Left hindlimb (tissue), 1 donor: ENCODE measurements at regions not wholly inside any gene's neighbourhood (a gene's known extent, or its start where the extent isn't known, plus 50 kb on each side); places are given as distances from the start of the nearest gene placed in this dataset.
"Not testable (repeated sequence)": the region's sequence is repeated elsewhere in the genome, so short reads cannot be mapped to it uniquely, and the experiment has no call there.

Source experiments
- DNase-seq: peaks from one replicate; pipeline ENCODE4 v3.0.0-alpha.2; 2018

DNA sequence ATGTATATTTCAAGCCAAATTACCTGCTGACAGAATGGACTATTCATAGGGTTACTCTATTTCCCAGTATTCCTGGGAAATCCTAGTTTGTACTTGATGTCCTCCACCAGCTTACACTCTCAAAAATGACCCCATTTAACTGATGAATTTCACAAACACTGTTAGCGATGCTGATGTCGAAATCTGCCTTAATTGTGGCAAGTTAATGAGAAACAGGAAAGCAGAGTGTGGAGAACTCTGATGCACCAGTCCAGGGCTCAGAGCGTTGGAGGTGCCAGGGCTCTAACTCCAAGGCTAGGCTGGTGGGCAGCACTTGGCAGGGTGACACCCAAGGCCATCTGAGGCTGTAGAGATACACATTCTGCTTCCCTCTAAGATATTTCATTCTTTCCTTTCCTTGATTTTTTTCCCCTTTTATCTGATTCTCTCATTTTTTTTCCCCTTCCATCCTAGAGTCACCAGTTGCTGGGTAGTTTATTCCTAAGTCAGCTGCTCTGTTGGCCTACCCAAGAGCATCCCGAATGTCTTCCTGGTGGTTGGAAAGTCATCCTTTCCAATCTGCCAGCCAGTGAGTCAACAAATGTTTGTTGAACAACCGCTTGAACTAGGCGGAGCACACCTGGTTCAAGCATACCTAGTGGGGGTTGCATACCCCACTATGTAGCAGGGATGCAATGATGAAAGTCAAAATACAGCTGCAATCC is 525.0 kb upstream of the NRP1 start:
- DNase-seq = no peak

DNA sequence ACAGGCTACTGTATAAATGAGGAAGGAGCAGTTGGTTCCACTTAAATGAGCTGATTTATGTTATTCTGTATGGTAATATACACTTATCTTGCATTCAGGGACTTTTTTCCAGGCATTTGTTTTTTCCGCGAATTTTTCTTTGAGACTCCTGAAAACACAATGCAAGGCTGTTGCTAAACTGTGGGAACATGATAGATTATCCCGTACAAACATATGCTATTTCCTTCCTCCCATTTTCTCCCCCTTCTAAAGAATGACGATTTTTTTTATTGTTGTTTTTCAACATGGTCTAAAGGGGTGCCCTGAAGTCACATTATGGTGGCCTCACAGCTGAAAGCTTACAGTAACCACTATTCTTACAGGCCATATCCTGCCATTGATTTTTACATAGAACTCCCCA is 523.9 kb upstream of the NRP1 start:
- DNase-seq = no peak

DNA sequence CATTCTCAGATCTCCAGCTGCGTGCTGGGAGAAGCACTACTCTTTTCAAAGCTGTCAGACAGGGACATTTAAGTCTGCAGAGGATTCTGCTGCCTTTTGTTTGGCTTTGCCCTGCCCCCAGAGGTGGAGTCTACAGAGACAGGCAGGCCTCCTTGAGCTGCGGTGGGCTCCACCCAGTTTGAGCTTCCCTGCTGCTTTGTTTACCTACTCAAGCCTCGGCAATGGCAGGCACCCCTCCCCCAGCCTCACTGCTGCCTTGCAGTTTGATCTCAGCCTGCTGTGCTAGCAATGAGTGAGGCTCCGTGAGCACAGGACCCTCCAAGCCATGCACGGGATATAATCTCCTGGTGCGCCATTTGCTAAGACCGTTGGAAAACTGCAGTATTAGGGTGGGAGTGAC is 518.8 kb upstream of the NRP1 start:
- DNase-seq = not testable (repeated sequence)

DNA sequence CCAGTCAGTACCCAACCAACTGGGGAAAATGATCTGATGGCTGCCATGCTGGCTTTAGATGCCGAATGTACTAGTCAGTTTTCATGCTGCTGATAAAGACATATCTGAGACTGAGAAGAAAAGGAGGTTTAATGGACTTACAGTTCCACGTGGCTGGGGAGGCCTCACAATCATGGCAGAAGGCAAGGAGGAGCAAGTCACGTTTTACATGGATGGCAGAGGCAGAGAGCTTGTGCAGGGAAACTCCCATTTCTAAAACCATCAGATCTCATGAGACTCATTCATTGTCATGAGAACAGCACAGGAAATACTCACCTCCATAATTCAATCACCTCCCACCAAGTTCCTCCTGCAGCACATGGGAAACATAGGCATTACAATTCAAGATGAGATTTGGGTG is 508.9 kb upstream of the NRP1 start:
- DNase-seq = no peak

GRCh38 chr10:33841678-33842077 is 507.2 kb upstream of the NRP1 start:
- no peak for DNase-seq

GRCh38 chr10:33838731-33839130 is 504.3 kb upstream of the NRP1 start:
- DNase-seq = no peak

DNA sequence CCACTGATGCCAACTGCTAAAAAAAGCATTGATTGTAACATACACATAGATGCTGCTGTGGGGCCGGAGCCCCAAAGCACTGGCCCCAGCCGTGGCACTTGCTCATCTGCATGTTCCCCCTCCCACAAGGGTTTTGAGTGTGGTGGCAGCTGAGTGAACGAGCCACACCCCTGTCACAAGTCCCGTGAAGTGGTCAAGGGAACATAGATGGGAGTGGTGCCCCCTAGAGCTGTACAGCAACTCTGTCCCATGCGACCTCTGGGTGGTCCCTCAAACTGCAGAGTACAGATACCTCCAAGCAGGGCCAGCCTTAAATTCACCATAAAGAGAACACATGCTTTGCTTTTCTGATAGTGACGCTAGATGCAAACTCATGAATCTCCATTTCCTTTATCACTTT is 503.3 kb upstream of the NRP1 start:
- no peak for DNase-seq

DNA sequence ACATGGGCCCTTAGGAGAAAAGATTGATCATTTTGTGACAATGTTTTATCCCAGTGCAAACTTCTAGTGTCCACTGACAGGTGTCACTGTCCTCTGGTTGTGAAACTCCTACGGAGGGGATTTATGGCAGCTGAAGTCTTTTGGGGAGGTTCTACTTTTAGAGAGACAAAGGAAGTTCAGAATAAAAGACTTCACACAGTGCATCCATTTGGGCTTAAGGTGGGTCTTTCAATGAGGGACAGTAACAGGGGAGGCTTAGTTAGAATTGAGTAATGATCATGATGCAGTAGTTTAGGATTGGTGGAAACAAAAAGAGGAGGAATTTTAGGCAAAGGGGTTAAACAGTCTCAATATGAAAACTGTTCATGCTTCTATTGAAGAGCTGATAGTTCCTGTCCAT is 501.1 kb upstream of the NRP1 start:
- no peak for DNase-seq

- no peak for DNase-seq
These were observed 499.1 kb upstream of the NRP1 start for GRCh38 chr10:33833566-33833965.

DNA sequence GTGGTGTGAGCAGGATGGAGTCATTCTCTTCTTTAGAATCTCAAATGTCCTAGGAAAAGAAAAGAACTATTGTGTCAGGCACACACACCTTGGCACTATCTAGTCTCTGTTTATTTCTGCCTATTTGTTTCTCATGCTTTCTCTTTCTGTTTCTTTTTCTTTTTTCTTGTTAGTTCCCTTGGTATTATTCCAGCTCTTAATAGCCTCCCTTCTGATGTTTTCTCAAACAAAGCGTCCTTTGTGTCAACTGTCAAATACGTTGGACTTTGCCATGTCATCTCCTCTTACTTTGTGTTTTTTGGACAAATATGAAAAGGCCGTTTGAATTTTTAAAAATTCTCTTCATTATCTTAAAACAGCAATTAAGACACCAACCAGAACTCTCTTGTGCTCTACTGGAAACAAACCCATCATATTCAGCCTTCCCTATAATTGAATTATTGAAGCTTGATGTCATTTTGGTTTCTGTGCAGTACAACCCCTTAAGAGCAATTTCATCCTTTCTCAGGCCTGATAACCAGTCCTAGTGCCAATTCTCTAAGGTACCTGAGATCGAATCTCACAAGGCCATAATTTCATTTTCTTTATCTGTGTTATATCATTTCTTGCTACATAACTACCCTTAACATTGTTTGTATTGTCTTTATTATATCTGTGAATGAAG is 497.8 kb upstream of the NRP1 start:
- DNase-seq = no peak

- no peak for DNase-seq
These were observed 497.1 kb upstream of the NRP1 start for GRCh38 chr10:33831591-33831990.

DNA sequence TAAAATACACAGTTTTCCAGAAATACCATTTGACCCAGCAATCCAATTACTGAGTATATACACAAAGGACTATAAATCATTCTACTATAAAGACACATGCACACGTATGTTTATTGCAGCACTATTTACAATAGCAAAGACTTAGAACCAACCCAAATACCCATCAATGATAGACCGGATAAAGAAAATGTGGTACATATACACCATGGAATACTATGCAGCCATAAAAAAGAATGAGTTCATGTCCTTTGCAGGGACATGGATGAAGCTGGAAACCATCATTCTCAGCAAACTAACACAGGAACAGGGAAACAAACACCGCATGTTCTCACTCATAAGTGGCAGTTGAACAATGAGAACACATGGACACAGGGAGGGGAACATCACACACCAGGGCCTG is 495.4 kb upstream of the NRP1 start:
- DNase-seq = not testable (repeated sequence)

GRCh38 chr10:33828592-33828991 is 494.1 kb upstream of the NRP1 start:
- DNase-seq = no peak

DNA sequence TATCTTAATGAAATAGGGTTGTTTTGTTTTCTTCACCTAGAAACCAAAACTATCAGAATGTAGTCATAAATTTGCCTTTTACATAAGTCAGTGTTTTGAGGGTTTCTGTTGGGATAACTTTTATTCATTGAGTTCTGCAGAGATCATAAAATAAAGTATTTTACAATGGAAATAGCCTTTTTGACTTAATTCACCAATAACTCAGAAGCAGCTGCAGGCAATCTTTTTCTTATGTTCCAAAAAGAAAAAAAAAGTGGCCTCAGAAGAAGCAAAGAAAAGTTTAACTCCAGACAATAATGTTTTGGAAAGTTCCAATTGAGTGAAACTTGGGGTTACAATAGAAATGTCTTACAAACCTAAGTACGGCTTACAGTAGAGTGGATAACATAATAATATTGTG is 491.7 kb upstream of the NRP1 start:
- no peak for DNase-seq

GRCh38 chr10:33822774-33823173 is 488.3 kb upstream of the NRP1 start:
- no peak for DNase-seq

- no peak for DNase-seq
These were observed 486.1 kb upstream of the NRP1 start for GRCh38 chr10:33820531-33820930.

DNA sequence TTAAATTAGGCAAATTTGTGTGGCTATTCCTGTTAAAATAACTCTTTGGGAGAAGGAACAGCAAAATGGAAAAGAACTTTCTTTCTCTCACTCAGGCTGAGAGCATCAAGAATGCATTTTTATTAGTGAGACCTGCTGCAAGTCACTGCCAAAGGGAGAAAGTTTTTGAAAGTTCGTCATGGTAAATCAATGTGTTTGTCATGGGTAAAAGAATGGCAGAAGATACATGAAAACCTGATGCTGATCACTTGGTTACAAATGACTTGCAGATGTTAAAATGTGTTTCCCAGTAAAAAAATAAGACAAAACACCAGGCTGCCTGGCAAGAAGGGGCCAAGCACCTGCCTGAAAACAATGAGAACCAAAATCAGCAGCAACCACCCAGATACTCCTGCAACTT is 484.7 kb upstream of the NRP1 start:
- DNase-seq = no peak

GRCh38 chr10:33818343-33818742 is 483.9 kb upstream of the NRP1 start:
- DNase-seq = no peak

- DNase-seq = no peak
These were observed 483.1 kb upstream of the NRP1 start for GRCh38 chr10:33817605-33818004.

DNA sequence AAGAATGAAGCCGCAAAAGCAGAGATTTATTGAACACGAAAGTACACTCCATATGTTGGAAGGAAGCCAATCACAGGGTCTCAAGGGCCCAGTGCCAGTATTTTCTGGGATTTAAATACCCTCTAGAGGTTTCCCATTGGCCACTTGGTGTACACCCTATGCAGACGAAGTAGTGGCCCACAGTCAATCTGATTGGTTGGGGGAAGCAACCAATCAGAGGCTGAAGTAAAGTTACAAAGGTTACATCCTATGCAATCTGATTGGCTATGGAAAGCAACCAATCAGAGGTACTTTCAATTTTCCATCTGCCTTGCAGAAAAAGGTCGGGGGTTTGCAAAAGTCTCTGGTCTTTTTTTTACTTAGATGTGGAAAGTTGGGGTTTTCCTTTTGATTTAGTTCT is 481.3 kb upstream of the NRP1 start:
- DNase-seq = no peak

- DNase-seq = no peak
These were observed 479.4 kb upstream of the NRP1 start for GRCh38 chr10:33813871-33814270.

DNA sequence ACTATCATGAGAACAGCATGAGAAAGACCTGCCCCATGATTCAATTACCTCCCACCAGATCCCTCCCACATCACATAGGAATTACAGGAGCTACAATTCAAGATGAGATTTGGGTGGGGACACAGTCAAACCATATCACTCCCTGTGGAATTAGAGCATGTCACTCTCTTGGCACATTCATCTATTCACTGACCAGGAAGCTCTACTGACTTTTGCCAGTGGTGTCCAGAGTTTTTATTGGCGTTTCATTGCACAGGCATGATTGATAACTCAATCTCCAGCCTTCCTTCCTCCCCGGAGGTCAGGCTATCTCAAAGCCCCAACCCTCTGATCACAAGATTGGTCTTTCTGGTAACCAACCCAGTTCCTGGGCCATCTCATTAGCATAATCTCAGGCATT is 478.9 kb upstream of the NRP1 start:
- no peak for DNase-seq

DNA sequence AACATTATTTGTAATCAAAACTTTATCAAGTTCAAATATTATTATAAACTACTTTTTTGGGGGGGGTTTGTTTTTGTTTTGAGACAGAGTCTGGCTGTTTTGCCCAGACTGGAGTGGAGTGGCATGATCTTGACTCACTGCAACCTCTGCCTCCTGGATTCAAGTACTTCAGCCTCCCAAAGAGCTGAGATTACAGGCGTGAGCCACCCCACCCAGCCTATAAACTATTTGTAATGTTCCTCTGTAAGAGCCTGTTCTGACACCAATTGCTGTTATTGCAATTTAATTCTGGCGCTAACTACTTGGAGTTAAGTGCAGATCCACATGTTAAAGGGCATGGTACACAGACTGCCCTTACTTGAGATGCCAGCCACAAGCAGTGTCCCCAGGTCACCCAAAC is 478.1 kb upstream of the NRP1 start:
- DNase-seq = no peak

DNA sequence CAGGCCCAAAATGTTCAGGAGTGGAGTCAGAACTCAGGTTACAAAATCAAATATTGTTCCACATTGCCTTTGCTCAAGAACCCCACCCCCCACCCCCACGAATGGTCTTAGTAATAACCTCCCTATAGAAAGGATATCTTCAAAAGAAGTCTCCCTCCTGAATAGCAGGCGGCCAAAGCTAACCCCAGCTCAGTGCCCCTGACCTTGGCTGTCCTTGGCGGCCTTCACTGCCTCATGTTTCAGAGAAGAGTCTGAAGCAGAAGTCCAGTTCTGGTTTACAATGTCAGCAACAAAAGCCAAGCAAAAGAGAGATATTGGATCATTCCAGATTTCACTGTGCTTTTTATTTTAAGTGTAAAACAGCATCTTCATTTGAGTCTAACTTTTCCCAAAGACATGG is 476.5 kb upstream of the NRP1 start:
- DNase-seq = no peak

- no peak for DNase-seq
These were observed 475.3 kb upstream of the NRP1 start for GRCh38 chr10:33809732-33810131.
